HG03108 (cell line): ENCODE measurements at regions not wholly inside any gene's neighbourhood (a gene's known extent, or its start where the extent isn't known, plus 50 kb on each side); places are given as distances from the start of the nearest gene placed in this dataset.

Experiments
- ATAC-seq: cut with Tn5 transposase; IDR thresholded peaks from one replicate; pipeline ENCODE4 v1.9.1; 2021; ENCODE audit warnings: moderate library complexity; ENCODE audit not compliant: unreplicated experiment

DNA sequence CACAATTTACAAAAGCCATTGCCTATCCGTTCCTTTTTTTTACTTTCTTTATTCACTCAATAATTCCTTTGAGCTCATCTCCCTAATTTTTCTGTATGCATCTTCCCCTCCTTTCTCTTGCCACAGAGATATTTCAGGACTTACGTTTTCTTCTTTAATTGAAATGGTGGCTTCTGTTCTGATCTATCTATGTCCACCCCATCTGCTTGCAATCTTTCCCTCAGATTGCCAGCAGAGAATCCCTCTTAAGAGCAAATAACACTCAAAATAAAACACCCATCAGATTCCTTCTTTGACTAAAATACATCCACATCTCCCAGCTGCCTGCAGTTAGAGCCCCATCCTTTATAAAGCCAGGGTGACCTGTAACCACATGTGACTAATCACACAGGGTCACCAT, 478.6 kb downstream of the EFNB2 start:
- no peak for ATAC-seq

DNA sequence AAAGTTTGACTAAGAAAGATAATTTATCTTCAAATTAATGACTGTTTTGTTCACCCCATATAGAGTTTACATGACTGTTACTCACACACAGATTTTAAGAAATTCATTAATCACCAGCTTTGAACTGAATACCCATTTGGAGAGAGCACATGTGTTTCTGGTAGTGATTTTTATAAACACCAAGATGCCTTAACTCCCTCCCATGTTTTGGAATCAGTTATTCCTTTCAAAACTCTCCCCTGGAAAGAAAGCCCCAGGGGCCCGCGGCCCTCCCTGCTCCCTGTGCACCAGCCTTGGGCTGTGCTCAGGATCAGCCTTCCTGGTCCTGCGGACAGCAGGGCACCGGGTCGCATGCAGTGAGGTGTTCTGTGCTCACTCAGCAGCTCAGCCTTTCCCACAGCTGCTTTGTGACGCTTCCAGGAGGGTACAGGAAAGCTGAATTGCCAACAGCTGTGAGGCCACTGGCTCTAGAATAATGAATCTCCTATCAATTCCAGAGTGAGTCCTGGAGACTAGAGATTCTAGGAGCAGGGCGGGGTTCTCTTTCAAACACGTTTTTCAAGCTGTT, 483.2 kb downstream of the EFNB2 start:
- ATAC-seq = no peak

DNA sequence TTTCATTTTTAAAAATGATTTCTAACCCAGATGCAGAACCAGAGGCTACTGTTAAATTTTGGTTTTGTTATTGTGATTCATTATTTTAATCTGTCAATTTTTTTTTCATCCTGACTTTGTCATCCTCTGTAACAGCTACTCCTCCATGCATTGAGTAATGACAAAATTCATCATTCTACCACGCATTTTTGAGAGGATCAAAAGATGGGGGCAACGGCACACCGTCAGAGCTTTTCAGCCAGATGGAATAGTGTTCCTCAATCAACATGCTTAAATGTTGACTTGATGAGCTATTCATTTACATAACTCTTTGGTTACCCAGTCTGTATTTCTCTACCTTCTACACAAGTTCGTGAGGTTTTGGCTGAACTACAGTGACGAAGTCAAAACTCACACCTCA, 486.3 kb downstream of the EFNB2 start:
- ATAC-seq = no peak

DNA sequence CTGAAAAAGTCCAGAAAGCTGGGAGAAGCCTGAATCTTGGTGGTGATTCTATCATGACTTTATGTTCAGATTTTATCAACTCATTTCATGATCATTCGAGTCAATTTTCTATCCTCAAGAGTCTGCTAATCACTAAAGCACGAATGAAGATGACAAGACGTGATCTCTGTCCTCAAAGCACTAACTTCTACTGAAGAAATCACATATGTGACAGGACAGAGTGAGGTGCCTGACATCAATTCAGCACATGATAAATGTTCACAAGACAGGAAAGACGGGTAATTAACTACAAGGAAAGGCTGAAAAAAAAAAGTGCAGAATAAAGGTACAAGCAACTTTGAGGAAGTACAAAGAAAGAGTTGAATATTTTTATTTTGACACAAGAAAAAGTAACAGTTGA, 487.1 kb downstream of the EFNB2 start:
- ATAC-seq = no peak

GRCh38 chr13:106047859-106048258, 487.6 kb downstream of the EFNB2 start:
- no peak for ATAC-seq

DNA sequence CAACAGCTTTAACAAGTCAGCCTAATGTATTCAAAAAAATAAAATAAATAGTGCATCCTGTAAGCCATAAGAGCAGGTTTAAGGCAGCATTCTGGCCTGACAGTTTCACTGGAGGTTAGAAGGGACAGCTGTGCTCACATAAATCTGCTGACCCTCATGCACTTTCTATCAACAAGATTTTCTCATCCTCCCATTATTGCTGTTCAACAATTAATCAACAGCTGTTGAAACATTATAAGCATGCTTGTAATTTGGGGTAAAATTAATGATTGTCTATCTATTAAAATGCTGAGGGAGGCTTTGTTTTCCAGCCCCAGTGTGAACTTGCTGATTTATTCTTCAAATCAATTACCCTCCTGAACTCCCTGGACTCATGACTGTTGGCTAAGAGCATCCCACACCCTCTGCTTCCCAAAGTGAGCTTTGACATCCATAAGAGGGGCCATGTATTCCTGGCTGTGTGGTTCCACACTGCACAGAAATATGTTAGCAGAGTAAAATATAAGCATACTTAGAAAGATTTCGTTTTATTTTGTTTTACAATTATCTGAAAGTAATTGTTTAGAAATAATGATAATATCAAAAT, 492.4 kb downstream of the EFNB2 start:
- no peak for ATAC-seq

DNA sequence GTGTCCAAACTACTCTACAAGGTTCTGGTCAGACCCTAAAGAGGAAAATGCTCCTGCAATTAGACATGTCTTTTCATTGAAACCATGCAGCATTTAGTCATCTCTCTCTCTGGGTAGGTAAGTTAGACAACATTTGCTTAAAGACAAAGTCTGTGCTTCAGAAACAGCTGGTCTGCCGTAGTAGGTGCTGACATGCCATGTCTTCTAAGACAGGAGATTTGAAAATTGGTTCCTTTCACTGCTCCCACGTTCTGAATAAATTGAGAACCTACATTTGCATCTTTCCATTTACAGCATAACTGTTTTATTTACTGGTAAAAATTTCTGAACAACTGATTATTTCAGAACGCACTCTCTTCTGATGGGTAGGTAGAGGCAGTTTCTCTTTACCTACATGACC, 494.0 kb downstream of the EFNB2 start:
- no peak for ATAC-seq

- ATAC-seq = no peak
These were observed 496.7 kb downstream of the EFNB2 start for GRCh38 chr13:106038752-106039151.

DNA sequence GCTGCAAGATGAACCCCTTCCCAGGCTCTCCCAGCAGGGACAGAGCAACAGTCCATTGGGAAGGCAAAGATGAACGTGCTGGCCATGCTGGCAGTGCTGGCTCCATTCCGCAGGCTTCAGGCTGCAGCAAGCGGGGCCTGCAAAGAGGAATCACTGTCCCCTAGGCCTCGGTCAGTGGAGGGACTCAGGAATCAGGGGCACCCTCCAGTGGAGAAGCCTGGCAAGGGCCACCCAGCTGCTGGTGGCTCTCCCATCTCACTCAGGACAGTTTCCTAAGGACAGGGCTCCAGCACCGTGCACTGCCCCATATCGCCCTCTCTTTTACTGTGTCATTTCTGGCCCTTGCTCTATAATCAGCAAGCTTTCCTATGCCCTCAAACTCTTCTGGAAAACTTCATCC, 498.6 kb downstream of the EFNB2 start:
- no peak for ATAC-seq

GRCh38 chr13:106034201-106034600, 501.3 kb downstream of the EFNB2 start:
- no peak for ATAC-seq

DNA sequence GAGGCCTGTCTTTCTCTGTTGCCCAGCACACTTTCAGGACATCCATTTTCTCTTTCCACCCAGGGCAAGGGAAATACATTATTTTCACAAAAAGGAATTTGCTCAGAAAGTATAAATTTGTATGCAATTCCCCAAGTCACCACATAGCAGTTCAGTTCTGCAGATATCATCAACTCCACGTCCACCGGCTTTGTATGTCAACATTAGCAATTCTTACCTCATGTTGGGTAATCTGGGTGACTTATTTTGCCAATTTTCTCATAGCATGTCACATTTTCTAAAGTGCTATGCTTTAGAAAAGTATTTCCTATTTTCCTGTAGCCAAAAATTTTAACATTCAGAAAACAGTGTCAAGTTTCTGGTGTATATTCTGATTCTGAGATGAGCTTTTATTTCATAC, 501.8 kb downstream of the EFNB2 start:
- no peak for ATAC-seq

GRCh38 chr13:106032441-106032840, 503.0 kb downstream of the EFNB2 start:
- no peak for ATAC-seq

DNA sequence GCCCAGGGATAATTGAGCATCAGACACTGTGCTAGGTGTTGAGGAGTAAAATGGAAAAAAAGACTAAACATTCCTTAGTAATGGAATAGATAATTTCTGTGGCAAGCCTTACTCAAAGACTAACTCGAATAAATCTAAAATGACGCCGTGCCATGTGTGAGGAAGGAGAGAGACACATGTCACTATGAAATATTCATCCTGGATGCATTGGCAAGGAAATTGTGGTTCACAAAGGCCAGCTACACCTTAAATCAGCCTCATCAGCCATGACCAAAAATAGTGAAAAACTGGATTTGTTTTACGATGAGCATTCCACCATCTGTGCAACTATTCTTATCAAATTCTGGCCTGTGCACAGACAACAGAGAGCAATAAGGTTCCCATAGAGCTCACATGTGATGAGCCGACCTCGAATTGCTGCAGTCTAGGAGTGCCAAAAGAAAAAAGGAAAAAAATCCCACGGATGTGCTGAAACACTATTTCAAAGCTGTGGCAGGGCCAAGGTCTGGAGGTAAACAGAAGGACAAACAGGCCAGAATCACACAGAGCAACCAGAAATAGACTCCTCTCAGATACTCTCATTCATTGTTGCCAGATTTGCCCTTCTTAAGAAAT, 505.7 kb downstream of the EFNB2 start:
- no peak for ATAC-seq

DNA sequence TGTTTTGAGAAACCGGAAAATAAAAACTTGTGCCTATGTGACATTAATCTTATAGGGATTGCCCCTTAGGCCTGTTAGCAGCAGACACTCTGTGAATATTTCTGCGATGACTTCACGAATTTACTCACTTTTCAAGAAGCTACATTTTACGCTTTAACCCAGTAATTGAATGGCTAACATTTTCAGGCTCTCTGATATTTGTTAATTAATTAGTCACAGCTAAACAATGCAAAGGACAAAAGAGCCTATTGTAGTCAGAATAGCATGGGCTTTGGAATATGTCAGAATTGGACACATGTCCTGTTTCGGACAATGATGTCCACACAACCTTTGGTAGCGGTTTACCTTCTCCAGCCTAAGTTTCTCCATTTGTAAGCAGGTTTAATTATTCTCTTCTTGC, 506.6 kb downstream of the EFNB2 start:
- no peak for ATAC-seq

GRCh38 chr13:106011600-106011999, 523.9 kb downstream of the EFNB2 start:
- no peak for ATAC-seq

GRCh38 chr13:106010836-106011235, 524.6 kb downstream of the EFNB2 start:
- ATAC-seq = no peak

GRCh38 chr13:106008540-106008939, 526.9 kb downstream of the EFNB2 start:
- no peak for ATAC-seq

DNA sequence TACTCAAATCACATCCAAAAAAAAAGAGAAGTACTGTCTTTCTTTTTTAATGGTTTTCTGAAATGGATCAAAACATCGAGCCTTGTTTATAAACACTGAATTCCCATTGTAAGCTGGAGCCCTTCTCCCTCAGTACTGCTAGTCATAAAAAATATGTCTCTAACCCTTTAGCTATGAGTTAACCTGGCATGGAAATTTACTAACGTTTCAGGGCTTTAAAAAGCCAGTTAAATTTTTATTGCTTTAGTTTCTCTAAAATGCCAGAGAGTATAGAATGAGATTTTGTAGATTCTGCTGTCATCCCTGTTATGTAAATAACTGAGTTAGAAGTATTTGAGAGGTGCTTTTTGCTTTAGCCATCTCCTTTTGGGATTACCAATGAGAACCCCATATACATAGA, 528.3 kb downstream of the EFNB2 start:
- no peak for ATAC-seq

GRCh38 chr13:106003651-106004050, 531.8 kb downstream of the EFNB2 start:
- ATAC-seq = no peak

DNA sequence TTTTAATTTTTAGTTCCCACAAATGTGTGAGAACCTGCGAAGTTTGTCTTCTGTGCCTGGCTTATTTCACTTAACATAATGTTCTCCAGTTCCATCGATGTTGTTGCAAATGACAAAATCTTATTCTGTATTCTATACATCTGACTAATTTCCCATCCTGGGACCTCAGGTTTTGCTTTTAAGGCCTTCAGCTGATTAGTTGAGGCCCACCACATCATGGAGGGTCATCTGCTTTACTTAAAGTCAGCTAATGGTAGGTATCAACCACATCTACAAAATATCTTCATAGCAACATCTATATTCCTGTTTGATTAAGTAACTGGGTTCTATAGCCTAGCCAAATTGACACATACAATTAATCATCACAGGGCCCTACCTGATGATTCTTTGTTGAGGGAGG, 534.0 kb downstream of the EFNB2 start:
- no peak for ATAC-seq

DNA sequence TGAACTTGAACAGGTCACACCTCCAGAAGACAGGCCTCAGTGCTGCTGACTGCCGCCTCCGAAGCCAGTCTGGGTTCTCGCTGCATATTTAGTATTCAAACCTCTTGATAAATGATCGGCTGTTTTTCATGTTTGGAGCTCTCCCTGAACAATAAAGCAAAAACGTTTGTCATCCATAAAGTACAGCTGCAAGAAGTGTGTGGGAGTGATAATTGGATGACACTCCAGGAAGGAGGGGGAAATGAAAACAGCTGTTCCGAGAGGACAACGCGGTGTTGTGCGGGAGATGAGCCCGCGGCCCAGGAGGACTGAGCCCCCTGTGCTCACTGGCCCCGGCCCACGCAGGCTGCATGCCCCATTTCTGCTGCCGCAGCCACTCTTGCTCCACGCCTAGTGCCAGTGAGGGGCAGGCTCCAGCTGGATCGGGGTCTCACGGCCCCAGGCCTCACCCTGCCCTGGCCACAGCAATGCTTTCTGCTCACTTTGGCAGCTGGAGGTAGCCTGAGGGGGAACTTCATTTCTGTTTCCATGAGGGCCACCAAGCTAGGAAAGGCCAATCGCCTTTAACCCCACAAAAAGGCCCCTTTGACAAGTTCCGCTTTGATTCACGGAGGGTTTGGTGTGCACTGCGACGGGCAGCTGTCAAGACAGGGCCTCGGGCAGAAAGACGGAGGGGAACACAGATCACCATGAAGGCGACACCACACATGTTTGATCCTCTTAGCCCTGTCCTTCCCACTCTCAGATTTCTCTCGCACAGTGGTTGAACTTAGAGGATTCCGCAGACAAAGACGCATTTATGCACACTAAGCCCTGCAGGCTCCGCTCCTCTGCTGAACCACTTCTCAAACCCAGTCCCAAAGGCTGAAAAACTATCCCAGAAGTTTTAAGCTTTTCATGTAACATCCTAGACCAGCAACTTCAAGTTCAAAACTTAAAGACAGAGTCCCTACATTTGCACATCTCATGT, 537.6 kb downstream of the EFNB2 start:
- ATAC-seq = no peak
